NCI-H2171 (cell line): ENCODE measurements at regions not wholly inside any gene's neighbourhood (a gene's known extent, or its start where the extent isn't known, plus 50 kb on each side); places are given as distances from the start of the nearest gene placed in this dataset.
A peak's percentile ranks its signal among the peaks of the same experiment; 100 is the strongest.
"Not testable (repeated sequence)": the region's sequence is repeated elsewhere in the genome, so short reads cannot be mapped to it uniquely, and the experiment has no call there.

Experiments
- DNase-seq: peaks from one replicate; lab custom pipeline; 2025; lab: John Stamatoyannopoulos, UW

DNA sequence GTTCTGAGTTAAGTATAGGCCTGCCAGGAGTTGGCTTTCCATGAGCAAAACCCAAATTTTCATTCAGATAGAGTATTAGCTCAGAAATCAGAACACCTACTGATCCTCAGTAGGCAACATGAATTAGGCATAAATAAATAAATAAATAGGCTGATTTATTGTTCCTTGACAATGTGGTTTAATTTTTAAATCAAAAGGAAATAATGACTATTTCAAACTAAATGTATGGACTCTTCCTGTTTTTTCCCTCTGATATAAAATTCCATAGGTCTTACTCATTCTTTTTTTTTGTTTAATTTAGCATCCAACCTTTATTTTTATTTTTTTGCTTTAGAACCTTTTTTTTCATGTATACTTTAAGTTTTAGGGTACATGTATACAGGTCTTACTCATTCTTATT is 140.2 kb upstream of the ITGA6 start:
- DNase-seq = no peak

GRCh38 chr2:172287605-172288315 is 139.6 kb upstream of the ITGA6 start:
- no peak for DNase-seq

DNA sequence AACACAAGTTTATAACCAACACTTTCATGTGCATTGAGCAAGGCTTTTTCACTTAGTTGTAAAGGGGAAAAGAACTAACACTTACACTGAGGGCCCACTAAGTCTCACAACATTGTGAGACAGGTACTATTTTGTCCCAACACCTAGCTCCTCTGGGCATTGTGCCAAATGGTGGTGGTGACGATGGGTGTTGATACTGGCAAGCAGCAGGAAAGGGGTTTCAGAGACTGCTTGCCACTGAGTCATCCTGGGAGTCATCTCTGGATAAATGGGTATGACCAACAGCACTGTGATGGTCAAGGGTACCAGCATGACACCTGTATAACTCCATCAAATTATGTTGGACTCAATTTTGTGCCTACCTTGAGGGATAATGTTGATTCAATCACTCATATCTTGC is 138.8 kb upstream of the ITGA6 start:
- DNase-seq = peak; percentile 17

GRCh38 chr2:172293952-172294351 is 133.4 kb upstream of the ITGA6 start:
- no peak for DNase-seq

DNA sequence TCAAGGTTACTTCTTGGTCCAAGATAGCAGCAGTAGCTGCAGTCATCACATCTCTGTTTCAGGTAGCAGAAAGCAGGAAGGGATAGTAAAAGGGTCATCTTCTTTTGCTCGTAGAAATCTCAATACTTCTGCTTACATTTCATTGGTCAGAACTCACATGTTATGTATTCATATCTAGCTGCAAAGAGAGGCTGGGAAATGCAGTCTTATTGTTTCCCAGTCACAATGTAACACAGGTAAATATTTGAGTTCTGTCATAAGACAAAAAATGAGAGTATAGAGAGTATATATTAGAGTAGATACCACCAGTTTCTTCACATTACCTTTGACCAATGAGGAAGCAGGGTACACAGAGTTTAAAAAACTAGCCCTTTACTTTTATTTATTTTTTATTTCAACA is 132.4 kb upstream of the ITGA6 start:
- no peak for DNase-seq

DNA sequence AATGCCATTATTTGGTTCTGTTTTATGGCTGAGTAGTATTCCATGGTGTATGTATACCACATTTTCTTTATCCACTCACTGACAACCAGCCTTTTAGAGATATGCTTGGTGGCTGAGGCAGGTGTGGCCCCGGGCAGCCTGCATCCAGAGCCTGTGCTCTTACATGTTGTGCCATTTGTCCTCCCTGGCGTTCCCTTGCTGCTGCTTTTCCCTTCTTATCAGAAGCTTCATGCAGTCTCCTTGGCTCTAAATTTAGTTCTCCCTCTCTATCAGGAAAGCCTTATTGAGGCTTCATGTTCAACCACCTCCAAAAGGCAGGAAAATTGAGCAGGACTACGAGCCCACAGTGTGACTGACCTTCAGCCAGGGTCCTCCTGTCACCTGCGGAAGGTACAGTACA is 131.7 kb upstream of the ITGA6 start:
- DNase-seq = no peak

DNA sequence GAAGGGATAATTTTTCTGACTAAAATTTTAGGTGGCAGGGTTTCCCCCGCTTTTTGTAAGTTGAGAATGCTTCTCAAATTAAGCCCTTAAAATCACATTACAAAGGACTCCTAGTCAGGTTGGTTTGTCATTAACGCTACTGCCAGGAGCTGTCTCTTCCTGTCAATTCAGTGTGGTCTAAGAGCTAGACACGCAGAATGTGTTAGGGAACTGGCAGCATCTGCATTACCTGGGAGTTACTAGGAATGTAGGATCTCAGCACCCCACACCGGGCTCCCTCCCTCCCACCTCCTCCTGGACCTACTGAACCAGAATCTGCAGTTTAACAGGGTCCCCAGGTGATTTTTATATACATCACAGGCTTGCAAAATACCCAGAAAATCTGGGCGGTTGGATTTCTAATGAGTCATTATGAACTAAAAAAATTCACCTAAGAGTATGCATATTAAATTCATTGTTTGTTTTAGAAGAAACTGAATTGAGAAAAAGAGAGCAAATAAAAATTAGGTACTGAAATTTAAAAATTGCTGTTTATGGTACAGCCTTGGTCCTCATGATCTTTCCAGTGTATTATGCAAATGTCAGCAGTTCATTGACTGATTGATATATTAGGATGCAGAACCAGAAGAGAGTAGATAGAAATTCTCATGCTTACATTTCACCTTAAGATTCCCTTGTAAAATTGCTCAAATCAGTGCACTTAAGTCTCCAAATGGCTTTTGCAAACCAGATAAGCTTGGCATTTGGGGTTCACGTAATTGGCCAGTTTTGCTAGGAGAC is 130.9 kb upstream of the ITGA6 start:
- DNase-seq = no peak

DNA sequence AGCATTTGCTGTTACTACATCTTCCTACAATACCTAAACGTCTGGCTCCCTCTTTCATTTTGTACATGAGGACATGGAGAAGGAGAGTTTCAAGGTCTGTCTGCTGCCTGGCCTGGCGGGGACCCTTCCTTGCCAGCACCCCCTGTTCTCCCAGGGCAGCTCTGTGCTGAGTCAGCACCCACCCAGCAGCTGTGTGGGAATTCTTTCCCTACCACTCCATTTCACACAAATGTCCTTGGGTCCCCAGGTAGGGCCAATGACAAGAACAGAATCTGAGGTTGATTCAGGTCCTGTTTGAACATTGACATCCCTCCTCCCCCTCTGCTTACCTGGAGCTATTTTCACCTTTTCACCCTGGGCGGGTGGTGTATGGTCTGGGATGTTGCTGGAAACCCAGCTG is 129.9 kb upstream of the ITGA6 start:
- DNase-seq = no peak

- DNase-seq = no peak
Observed at GRCh38 chr2:172297950-172298349, 129.4 kb upstream of the ITGA6 start.

- no peak for DNase-seq
Observed at GRCh38 chr2:172299741-172300140, 127.6 kb upstream of the ITGA6 start.

DNA sequence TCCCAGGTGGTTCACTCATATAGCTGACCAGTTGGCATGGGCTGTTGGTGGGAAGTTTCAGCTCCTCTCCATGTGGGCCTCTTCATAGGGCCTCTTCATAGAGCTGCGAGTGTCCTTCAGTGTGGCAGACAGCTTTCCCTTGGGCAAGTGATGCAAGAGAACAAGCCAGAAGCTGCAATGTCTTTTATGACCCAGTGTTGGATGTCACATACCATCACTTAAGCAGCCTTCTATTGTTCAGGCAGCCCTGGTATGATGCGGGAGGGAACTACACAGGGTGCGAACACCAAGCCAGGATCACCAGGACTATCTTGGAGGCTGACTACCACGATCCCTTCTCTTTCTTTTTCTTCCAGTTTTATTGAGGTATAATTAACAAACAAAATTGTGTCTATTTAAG is 126.5 kb upstream of the ITGA6 start:
- no peak for DNase-seq

DNA sequence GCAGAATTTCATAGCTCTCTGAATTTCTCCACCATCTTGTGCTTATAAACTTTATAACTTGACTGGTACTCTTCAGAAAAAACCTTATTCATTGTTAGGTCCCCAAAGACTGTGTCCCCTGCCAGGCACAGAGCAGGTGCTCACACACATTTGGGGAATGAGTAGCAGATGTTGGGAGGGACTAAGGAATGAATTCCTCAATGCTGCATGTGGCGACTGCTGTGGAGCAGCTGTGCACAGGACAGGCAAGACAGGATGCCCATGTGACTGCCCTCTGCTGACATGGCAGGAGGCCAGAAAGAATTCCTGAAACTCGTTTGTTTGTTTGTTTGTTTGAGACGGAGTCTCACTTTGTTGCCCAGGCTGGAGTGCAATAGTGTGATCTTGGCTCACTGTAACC is 122.3 kb upstream of the ITGA6 start:
- DNase-seq = no peak

DNA sequence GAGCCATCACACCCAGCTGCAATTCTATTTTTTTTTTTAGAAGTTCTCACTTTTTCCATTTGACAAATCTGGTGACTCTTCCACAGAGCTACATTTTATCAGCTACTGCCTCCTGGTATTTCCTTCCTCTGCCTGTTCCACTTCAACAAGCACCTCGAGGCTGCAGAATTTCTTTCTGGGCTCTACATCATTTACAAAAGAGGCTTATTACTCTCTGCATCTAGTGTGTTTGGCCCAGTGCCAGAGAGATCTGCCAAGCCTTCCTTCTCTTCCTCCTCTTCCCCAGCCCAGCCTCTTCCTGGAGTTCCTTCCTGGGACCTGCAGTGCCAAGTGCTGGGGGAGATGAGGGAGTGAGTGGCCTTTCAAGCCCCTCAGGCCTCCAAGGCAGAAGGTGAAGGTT is 119.6 kb upstream of the ITGA6 start:
- no peak for DNase-seq

DNA sequence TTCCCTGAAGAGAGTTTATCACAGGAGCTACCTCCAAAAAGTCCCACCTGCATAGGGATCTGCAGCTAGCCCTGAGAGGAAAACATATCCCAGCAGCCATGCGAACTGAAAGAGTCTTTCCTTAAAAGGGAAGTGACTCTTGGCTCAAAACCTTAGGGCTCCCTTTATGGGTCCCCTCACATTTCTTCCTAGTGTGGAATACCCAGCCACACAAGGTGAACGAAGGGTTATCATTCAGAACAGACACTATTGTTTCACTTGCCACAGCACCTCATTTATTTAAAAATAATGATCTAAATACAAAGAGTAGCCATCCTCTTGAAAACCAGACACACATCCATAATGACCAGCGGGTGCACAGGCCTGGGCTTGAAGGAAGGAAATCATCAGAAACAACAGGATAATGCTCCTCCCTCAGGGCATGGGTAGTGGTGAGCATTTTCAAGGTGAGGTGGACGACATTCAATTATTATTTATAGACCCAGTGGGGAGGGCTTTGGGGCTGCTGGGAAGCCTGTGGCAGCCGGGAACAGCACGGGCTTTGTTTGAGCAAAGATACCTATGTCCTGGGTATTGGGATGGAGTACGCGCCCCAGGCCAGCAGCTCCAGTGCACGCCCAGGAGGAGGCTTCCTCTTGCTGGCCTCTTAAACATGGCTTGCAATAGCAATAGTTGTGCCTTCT is 119.0 kb upstream of the ITGA6 start:
- DNase-seq = no peak

GRCh38 chr2:172311921-172312345 is 115.5 kb upstream of the ITGA6 start:
- DNase-seq = peak; percentile 71

GRCh38 chr2:172313715-172314341 is 113.6 kb upstream of the ITGA6 start:
- no peak for DNase-seq

GRCh38 chr2:172315070-172315469 is 112.3 kb upstream of the ITGA6 start:
- not testable (repeated sequence) for DNase-seq

GRCh38 chr2:172322049-172322448 is 105.3 kb upstream of the ITGA6 start:
- DNase-seq = no peak

- DNase-seq = no peak
Observed at GRCh38 chr2:172323256-172323655, 104.1 kb upstream of the ITGA6 start.

DNA sequence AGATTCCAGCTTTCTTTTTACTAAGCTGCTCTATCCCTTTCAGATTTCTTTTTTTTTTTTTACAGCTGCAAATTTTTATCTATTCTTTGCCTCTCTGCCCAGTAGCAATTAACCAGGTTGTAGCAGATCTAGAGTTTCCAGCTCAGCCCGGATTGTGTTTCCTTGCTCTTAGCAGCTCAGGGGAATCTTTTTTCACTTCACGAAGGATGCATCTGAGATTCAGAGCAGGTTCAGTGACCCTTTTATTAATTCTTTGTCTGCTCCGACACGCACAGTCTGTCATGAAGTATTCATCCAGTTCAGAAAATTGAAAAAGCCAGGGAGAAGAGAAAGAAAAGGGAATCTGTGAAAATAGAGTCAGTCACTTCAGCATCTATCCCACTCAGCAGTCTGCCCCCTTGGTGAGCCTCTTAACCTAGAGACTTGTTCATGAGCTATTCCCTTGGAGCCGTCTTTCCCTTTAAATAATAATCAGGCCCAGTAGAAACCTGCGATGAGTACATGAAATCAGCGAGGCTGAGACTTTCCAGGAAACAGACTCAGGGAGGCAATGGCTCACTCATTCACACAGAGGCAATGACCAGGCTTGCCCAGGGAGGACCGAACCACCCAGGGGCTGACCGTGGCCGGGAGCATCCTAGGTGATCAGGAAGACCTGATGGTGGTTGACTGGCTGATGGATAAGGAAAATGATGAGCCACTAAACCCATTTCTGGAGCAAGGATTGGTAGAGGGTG is 103.4 kb upstream of the ITGA6 start:
- peak; percentile 65 for DNase-seq

DNA sequence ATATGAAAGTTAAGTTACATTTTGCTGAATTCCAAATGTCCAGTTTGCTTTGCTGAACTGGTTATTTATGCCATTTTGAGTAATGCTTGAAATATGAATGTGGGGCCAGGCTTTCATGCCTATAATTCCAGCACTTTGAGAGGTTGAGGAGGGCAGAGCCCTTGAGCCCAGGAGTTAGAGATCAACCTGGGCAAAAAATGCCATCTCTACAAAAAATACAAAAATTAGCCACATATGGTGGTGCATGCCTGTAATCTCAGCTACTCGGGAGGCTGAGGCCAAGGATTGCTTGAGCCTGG is 101.2 kb upstream of the ITGA6 start:
- DNase-seq = no peak
